HG03571 (cell line): ENCODE measurements at regions not wholly inside any gene's neighbourhood (a gene's known extent, or its start where the extent isn't known, plus 50 kb on each side); places are given as distances from the start of the nearest gene placed in this dataset.
"Not testable (repeated sequence)": the region's sequence is repeated elsewhere in the genome, so short reads cannot be mapped to it uniquely, and the experiment has no call there.

Source experiments
- ATAC-seq: cut with Tn5 transposase; IDR thresholded peaks from one replicate; pipeline ENCODE4 v1.9.1; 2021; ENCODE audit not compliant: unreplicated experiment

DNA sequence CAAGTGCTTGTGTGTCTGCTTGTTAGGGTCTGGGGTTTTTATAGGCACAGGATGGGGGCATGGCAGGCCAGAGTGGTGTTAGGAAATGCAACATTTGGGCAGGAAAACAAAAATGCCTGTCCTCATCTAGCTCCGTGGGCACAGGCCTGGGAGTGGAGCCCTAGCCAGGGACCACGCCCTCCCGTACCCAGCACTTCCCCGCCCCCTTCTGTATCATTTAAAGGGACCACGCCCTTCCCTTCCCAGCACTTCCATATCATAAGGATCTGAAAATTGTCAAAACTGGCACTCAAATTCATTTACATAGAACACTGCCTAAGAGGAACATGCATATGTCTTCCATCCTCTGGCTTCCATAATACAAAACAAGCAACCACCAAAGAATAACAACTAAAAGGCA lies 185.8 kb downstream of the B3GLCT start:
- ATAC-seq = no peak

DNA sequence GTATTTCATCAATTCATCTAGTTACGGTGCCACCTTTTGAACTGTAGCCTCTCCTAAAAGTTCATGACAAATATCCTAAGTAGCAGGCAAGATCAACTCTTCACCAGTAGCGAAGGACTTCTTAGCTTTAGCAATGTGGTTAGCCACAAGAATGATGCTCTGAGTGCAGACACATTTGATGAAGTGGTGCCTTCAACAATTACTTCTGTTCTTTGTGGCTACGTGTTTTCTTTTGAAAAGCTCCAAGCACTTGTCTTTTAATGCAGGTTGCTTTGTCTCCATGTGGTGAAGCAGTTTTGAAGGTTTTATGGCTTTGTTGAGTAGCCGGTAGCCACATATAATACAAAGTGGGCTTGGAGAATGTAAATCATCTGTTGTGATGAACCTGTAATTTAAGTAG lies 194.7 kb downstream of the B3GLCT start:
- no peak for ATAC-seq

DNA sequence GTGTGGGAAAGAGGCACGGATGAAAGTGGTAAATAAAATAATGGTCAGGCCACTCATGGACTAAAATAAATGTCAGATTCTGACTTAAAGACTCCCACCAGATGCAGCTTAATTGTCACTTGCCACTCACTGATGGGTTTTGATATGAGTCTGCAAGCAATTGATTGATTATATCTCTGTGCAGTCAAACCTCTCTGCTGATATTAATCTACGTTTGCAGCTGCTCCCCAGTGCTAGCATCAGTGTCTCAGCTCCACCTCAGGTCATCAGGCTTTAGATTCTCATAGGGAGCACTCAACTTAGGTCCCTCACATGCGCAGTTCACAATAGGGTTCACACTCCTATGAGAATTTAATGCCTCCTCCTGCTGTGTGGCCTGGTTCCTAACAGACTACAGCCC lies 195.3 kb downstream of the B3GLCT start:
- ATAC-seq = no peak

DNA sequence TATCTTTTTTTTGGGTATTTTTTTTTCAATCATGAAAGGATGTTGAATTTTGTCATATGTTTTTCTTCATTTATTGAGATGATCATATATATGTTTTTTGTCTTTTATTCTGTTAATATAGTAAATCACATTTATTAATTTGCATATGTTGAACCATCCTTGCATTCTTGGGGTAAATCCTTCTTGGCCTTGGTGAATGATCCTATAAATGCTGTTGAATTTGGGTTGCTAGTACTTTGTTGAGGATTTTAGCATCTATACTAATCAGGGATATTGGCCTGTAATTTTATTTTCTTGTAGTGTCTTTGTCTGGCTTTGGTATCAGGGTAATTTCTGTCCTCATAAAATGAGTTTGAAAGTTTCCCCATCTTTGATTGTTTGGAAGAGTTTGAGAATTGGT lies 199.9 kb downstream of the B3GLCT start:
- ATAC-seq = no peak

DNA sequence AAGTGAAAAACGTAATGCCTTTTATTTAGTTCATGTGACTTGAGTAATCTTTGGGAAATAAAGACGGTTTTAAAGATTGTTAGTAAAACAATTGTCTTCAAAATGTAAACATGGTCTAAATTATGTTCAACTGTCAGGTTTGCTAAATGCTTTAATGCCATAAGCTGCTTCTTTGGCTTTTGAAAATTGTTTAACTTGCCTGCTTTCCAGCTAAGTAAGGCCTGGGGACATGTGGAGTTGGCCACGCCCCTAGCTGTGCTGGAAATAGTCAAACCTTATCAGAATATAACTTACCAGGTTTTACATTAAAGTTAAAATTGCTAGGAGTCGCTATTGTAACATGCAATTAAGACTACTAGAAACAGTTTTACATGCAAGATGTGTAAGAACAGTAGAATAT lies 203.9 kb downstream of the B3GLCT start:
- ATAC-seq = not testable (repeated sequence)

DNA sequence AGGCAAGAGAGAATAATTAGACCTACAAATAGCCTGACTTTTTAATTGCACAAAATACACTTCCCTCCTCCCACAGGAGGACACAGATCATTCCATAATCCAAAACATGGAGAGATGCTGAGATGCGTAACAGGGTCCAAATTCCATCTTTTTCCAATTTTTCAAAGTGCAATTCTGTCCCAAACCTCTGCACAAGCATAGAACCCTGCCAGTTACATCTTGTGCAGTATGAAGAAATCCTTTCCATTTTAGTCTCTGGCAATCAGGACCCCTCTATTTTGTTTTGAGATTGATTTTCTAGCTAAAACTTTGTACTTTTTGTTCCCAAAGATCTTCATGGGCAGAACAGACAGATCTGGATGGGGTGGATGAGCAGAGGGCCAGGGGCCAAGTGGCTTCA lies 209.2 kb downstream of the B3GLCT start:
- ATAC-seq = no peak

DNA sequence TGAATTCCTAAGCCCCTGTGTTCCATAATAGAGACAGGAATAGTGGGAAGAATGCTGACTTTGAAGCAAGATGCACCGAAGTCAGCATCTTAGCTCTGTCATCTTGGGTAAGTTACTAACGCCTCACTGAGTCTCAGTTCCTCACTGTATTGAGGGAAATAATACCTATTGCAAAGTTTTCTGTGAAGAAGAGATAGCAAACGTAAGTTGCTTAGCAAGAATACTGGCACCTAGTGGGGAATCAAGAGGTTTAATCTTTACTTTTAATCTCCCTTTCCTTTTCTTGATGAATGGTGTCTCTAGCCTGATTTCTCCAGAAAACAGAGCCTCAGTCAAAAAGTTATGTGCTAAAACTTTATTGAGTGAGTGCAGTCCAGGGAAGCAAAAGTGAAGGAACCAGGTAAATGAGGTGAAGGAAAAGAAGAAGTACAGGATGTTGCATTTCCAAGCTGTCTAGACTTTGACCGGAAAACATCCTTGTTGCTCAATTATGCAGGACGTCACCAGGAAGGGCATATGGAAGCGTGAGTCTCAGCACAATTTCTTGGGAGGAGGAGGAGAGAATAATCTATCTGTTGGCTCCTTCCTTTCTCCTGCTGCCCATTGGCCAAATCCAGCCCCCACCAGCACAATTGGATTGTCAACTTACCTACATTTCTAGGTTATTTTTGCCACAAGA lies 210.0 kb downstream of the B3GLCT start:
- ATAC-seq = no peak

DNA sequence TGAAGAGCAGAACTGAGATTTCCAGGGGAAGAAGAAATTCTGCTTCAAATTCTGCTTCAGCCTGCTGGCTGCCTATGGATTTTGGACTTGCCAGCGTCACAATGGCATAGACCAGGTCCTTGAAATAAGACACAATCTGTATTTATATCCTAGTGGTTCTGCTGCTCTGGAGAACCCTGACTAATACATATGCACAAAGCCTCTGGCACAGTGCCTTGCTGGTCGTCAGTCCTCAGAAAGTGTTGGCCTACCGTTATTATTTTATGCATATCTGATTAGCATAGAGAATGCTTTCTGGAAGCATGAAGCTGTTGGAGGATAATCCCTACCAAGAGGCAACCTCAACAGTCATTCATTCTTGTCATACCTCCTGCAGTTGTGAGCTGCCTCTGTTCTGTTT lies 213.7 kb downstream of the B3GLCT start:
- no peak for ATAC-seq

DNA sequence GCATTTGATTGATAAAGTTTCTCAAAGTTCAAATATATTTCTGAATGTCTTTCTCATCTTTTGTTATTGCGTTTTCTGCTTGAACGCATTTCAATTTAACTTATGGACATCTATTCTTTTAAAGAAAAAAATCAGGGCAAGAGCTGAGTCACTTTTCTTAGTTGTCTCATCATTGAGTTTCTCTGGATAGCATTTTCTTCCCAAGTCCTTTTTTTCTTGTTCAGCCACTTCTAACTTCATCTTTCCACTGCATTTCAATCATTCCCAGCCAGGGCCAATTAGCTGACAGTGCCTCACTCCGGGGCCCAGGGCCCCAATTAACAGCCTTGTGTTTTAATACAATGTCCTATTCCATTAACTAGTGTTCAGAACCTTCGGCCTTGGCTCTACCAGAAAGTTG lies 216.3 kb downstream of the B3GLCT start:
- no peak for ATAC-seq

DNA sequence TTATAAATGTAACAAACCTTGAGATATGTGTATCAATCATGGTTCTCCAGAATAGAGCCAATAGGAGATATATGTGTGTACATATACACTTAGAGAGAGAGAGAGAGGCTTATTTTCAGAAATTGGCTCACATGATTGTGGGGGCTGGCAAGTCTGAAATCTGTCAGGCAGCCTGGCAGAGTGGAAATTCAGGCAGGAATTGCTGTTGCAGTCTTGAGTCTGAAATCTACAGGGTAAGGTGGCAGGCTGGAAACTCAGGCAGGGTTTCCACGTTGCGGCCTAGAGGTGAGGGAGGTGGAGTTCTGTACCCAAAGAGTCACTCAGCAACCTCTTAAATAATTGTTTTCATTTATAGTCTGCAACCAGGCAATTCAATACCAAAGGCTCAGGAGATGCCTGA lies 218.4 kb downstream of the B3GLCT start:
- ATAC-seq = no peak

DNA sequence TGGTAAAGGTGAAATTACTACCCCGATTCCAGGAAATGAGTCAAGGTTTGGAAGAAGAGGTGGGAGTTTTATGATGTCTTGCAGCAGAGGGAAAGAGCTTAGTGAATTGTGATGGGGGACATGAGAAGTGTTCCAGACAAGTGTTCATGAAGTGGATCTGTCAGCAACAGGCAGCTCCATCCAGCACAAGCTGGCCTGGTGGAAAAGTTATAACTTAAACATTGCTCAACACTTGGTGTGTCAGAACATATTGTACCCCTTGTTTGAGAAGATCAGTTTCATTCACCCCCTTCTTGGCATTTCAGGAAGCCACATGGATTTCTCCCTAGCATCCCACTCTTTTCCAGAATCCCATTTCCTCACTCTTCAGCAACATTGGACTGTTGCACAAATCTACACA lies 222.0 kb downstream of the B3GLCT start:
- no peak for ATAC-seq

DNA sequence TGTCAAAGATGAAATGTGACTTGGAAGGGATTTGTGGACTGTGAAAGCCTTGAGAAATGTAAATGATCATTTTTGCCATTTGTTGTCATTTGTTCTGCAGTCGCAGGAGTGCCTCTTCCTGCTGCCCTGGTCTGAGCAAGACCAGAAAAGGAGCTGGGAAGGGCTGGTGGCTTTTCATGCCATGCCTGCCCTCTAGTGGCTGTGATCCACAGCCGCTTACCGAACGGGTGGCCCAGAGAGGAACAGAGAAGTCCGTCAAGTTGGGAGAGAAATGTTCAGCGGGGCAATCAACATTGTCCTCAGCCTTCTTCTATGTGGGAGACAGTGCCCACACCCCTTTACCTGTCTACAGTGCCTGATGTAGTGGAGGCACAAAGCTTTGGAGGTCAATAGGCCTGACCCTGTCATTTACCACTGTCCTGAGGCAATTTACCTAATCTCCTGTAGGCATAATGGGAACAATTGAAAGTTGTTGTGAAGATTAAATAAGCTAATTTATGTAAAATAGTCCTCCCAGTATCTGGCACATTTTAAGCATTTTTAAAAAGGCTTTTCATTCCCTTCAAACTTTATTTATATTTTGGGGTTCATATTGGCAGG lies 224.5 kb downstream of the B3GLCT start:
- ATAC-seq = peak; percentile 82

DNA sequence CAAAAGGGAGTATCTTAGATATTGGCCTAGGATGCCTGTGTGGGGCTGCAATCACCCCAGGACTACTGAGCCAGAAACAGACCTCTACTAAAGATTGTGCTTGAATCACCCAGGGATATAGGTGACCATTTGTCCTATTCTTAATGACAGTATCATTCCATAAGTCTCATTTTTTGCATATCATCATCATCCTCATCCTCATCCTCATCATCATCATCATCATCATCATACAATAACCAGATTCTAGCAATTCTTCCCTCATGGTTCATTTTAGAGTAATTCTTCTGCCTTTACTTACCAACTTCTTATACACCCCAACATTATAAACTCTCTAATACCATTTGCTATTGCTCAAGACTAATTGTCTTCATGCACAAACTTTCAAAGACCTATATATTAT lies 226.6 kb downstream of the B3GLCT start:
- ATAC-seq = no peak

DNA sequence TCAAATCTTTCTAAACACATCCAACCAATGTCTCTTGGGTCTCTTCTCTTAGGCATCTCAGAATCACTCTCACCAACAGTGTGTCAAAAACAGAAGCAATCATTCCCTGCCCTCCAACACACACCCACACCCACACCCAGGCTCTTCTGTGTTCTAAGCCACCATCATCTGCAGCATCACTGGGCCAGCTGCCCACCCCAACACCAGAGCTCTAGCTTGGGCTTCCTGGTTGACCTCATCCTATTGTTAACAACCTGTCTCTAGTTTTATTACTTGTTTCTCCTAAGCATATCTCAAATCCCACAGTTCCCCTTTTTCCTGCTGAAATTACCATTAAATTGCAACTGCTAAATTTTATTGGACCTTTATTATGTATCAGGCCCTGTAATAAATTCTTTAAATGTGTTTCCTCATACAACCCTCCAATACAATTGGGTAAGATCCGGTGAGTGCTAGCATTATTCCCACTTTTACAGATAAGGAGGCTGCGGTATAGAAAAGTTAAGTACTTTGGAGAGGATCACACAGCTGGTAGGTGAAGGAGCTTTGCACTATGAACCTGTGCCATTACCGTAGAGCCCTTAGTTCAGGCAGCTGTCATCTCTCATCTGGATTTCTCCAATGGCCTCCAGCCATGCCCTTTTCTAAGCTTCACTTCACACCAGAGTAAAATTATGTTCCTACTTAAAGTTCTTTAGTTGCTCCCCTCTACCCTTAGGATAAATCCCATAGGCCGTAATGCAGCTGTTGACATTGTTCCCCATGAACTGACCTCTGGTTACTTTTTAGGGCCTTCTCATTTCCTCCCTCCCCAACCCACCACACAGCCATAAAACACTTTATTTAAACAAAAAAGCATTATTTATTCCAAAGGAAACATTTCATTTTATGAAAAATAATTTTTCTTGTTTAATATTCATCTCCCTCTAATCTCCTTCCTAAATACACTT lies 227.7 kb downstream of the B3GLCT start:
- ATAC-seq = no peak

DNA sequence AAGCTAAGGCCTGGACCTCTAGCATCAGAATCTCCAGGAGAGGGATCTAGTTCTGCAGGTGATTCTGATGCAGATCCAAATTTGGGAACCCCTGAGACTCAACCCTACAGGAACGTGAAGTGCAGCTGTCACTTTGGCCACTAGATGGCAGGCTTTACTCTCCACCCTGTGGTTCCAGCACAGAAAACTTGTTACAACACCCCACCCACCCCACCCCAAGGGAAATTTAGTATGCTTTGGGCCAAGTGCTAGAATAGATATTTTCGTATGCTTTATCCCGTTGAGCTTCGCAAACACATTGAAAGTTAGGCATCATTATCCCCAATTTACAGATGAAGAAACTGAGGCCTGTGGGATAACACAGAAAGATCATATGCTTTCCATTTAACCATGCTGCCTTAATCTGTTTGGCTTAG lies 232.0 kb downstream of the B3GLCT start:
- no peak for ATAC-seq

DNA sequence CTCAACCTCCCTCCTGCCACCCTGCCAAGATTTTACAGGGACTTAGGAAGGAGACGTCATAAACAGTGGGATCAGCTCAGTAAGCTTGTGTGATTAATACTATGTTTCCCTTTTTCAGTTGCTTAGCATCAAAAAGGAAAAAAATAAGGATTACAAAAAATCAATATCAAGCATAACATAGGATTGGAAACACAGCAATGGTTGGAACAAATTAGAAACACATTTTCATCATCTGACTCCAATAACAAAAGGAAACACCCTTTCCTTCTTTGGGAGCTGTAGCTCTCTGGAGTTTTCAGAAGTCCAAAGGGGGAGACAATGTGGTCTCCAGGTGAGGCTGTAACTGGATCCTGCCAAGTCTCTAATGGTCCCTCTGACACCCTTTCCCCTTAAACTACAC lies 233.4 kb downstream of the B3GLCT start:
- ATAC-seq = no peak

DNA sequence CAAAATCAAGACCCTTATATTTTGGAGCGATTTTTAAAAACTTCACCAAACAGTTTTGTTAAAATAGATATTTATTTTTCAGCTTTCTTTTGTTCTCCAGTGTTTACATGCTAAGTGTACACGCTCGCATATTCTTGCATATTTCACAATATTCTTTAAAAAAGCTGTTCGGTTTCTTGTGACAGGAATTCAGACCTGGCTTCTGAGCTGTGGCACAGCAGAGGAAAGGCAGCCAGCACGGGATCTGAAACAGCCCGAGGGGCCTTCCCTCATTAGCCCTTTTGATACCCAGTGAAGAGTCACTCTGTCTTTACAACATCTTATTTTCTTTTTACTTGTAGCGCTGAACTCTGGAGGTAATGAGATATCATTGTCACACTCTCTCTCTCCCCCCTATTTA lies 234.0 kb downstream of the B3GLCT start:
- ATAC-seq = no peak

DNA sequence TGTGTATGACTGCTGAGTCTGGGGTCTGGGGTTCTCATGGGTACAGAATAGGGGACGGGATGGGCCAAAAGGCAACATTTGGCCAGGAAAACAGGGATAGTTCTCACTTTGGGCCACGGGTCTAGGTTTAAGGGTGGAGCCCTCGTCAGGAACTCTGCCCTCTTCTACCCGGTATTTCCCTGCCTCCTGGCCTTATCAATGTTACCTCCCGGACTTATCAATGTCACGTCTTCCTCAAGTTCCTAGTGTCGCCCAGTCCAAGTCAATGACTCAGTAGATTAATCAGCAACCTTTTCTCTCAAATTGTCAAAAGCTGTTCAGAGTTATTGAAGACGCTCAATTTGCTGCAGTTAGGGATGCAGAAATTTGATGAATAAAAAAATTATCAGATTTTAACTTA lies 234.8 kb downstream of the B3GLCT start:
- no peak for ATAC-seq

DNA sequence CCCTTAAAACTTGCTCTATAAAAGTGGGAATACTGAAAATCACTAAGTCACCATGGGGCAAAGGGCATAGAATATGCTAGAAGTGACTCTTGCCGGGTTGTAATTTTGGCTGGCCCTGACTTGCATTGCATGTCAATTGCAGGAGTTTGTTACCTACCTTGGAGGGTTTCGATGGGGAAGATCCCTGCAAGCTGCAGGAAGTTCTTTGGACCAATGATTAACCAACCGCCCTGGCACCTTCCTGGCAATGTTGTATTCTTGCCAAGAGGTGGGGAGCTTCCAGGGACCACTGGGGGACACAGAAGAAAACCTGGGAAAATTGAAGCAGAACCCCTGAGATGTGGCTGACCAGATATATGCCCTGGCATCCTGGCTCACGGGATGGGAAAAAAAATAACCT lies 235.8 kb downstream of the B3GLCT start:
- ATAC-seq = no peak

DNA sequence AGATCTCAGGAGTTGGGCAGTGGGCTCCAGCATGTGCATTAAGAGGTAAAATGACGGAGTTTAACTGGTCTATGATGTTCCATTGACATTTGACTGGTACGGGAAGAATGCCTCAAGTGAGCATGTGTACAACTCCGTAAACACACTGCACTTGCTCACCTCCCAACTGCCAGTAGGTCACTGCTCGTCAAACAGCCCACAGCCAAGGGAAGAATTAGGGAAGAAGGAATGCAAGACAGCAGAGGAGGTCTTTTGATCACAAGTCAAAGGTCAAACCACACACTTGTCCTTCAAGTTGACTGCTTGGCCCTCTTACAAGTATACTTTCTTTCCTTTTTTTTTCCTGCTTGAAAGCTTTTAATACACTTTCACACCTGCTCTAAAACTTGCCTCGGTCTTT lies 236.7 kb downstream of the B3GLCT start:
- no peak for ATAC-seq

DNA sequence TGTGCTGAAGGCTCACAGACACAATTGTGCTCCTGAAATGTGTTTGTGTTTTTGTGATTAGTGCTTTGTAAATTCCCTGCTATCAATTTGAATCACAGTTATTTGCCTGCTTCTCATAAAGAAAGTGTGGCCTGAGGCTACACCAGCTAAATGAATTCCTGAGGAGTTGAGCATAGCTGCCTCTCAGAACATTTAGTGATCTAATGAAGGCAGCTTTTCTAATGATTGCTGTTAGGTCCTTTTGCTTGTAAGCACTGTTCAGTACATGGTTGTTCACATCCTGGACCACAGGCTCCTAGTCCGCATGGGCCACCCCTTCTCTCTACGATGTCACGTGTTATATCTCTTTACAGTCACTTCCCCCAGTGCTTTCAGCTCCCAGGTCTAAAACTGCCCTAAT lies 238.2 kb downstream of the B3GLCT start:
- no peak for ATAC-seq

DNA sequence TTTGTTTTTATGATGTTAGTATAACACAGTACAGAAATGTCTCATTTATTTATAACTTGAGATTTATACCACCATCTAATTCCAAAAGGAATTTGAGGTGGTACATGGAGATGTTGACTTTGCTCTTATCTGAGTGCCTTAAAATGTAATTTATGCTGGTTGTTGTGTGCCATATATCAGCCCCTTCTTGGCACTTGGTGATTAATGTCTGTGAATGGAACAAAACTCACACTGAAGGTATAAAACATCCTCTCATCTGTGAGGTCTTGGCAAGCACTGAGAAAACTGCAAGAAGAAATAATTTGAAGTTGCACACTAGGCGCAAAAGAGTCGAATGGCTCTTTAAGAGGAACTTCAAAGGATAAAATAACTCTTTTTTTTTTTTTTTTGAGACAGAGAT lies 240.4 kb downstream of the B3GLCT start:
- no peak for ATAC-seq
